ENCODE measurements at regions not wholly inside any gene's neighbourhood (a gene's known extent, or its start where the extent isn't known, plus 50 kb on each side); places are given as distances from the start of the nearest gene placed in this dataset.
A peak's percentile ranks its signal among the peaks of the same experiment; 100 is the strongest.

GRCh38 chr2:199160677-199161465 lies 296.9 kb downstream of the SATB2 start:
- no peak overlapping the region for H3K4me3 ChIP-seq (ENCODE audit: low read length)
- no peak for TF ChIP-seq CTCF (IDR thresholded peaks at IDR 0.05; ENCODE audit: insufficient read depth, low read depth, low read length, missing control alignments)
- peak; percentile 36 for DNase-seq (ENCODE audit: low read depth)

- TF ChIP-seq CTCF (IDR thresholded peaks at IDR 0.05; ENCODE audit: insufficient read depth, low read depth, low read length, missing control alignments): no peak
- no peak for DNase-seq (ENCODE audit: low read depth)
- H3K4me3 ChIP-seq (ENCODE audit: low read length): no peak overlapping the region
Observed at GRCh38 chr2:199160081-199160480, 297.7 kb downstream of the SATB2 start.

GRCh38 chr2:199148076-199148845 lies 309.5 kb downstream of the SATB2 start:
- no peak overlapping the region for H3K4me3 ChIP-seq (ENCODE audit: low read length)
- TF ChIP-seq CTCF (IDR thresholded peaks at IDR 0.05; ENCODE audit: insufficient read depth, low read depth, low read length, missing control alignments): no peak
- DNase-seq (ENCODE audit: low read depth): no peak

GRCh38 chr2:199147216-199147615 lies 310.5 kb downstream of the SATB2 start:
- no peak for DNase-seq (ENCODE audit: low read depth)
- TF ChIP-seq CTCF (IDR thresholded peaks at IDR 0.05; ENCODE audit: insufficient read depth, low read depth, low read length, missing control alignments): no peak

GRCh38 chr2:199144546-199144945 lies 313.2 kb downstream of the SATB2 start:
- H3K4me3 ChIP-seq (ENCODE audit: low read length): no peak overlapping the region
- no peak for TF ChIP-seq CTCF (IDR thresholded peaks at IDR 0.05; ENCODE audit: insufficient read depth, low read depth, low read length, missing control alignments)
- no peak for DNase-seq (ENCODE audit: low read depth)

More at GRCh38 chr2:199147216-199147615, 310.5 kb downstream of the SATB2 start:
- H3K4me3 ChIP-seq (ENCODE audit: low read length): no peak overlapping the region

- TF ChIP-seq CTCF (IDR thresholded peaks at IDR 0.05; ENCODE audit: insufficient read depth, low read depth, low read length, missing control alignments): no peak
- DNase-seq (ENCODE audit: low read depth): no peak
- H3K4me3 ChIP-seq (ENCODE audit: low read length): no peak overlapping the region
Observed at GRCh38 chr2:199144036-199144435, 313.7 kb downstream of the SATB2 start.
